GM18909 (cell line): ENCODE measurements at regions not wholly inside any gene's neighbourhood (a gene's known extent, or its start where the extent isn't known, plus 50 kb on each side); places are given as distances from the start of the nearest gene placed in this dataset.

ENCODE experiments used
- ATAC-seq: cut with Tn5 transposase; IDR thresholded peaks from one replicate; pipeline ENCODE4 v1.9.1; 2021; ENCODE audit warnings: mild to moderate bottlenecking; ENCODE audit not compliant: unreplicated experiment, poor library complexity

- peak; percentile 61 for ATAC-seq
Measured at GRCh38 chr2:9139491-9140443, 66.8 kb upstream of the ASAP2 start.

DNA sequence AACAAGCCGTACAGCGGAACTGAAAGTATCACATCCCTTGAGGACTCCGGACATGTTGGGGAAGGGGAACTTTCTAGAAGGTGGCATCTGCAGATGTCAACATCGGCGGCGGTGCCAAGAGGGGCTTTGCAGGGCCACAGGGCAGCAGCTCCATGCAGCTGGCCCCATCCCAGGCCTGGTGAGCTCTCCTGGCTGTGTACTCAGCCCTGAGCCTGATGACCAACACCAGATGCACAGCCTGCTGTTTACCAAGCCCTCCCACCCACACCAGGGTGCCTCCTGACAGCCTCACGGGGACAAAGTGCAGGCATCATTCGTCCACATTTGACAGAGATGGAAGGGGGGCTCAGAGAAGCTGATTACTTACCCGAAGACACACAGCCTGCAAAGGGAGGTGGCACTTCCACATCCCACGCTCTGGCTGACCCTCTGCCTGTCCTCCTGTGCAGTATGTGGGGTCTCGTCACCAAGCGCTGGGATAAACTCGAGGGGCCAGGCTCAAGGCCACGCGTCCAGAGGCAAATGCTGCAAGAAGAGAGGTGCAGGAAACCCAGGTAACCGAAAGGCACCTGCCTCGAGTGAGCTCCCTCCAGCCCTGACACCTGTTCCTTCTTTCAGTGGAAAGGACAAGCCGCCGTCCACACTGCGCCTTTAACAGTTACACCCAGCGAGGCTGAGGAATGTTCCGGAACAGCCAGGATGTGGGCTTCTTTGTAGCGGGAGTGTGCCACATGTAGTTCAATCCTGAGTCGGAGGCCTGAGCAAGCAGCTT, 69.0 kb upstream of the ASAP2 start:
- ATAC-seq, result no peak

GRCh38 chr2:9135822-9136558, 70.6 kb upstream of the ASAP2 start:
- ATAC-seq, result no peak

- ATAC-seq, result no peak
Measured at GRCh38 chr2:9127316-9127715, 79.3 kb upstream of the ASAP2 start.

GRCh38 chr2:9126540-9126939, 80.1 kb upstream of the ASAP2 start:
- no peak for ATAC-seq

DNA sequence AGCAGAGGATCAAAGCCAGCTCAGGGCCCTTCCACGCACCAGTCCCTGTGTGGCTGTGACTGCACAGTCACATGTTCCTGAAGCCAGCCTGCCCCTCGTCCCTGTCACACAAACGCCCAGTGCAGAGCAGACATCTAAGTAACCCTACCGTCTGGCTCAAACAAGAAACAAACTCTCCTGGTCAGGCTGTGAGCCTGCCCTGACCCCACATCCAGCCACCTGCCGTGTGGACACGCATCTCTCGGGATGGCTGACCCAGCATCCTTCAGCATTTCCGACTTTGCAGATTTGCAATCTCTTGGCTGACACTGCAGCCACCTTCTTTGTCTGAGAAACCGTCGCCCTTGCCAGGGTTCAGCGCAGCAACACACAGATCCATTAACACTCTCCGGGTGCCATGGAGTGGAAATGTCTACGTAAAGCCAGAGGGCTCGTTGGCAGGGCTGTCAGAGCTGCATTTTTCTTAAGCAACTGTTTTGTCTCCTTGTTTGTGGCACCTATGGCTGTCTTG, 82.3 kb upstream of the ASAP2 start:
- ATAC-seq, result no peak

GRCh38 chr2:9123069-9123468, 83.5 kb upstream of the ASAP2 start:
- ATAC-seq, result no peak

GRCh38 chr2:9122367-9122766, 84.2 kb upstream of the ASAP2 start:
- no peak for ATAC-seq

DNA sequence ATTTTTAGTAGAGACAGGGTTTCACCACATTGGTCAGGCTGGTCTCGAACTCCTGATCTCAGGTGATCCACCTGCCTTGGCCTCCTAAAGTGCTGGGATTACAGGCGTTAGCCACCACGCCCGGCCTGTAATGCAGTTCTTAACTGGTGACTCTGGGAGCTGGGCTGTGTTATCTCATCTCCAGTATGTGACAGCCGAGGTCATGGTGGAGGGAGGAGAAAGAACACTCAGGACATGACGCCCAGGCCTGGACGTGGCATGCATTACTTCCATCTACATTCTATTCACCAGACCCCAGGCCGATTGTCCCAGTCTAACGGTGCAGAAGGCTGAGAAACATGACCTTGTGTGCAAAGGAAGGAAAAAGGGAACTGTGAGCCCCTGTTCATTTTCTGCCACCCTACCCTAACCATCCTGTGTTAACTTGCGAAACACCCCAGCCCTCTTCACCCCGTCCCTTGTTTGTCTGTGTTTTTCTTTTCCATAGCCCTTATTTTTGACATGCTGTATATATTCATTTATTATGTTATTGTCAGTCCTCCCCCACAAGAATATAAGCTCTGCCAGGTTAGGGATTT, 88.1 kb upstream of the ASAP2 start:
- ATAC-seq, result no peak

GRCh38 chr2:9115229-9115628, 91.4 kb upstream of the ASAP2 start:
- ATAC-seq, result no peak

DNA sequence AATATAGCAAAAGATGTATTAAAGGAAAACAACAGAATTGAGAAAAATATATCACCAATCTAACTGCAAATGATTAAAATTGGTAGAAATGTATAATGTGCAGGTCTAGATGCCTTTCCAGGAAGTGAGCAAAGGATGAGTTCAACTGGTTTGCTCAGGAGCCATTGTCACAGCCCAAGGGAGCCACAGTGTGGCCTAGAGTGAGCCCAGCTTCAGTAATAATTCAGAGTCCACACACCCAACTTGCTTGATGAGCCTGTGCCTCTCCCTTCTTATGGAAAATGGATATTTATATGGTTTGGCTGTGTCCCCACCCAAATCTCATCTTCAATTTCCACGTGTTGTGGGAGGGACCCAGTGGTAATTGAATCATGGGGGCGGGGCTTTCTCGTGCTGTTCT, 92.2 kb upstream of the ASAP2 start:
- no peak for ATAC-seq

DNA sequence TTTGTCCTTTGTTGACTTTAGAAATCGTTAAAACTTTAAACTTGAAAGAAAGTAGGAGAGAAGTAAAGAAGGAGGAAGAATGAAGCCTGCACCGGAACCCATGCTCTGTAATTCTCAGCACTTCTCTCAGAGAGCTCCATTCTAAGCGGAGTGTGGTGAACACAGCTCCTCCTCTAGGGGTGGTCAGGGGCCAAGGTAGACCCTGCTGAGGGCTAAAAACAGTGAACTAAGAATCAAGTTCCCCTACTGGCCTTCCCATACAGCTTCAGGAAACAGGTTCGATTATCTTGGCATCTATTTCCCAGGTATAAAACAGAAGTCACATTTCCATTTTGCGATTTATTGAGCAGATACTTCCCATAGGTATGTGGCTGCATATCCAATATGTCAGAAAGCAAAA, 92.7 kb upstream of the ASAP2 start:
- ATAC-seq, result no peak

- ATAC-seq, result no peak
Measured at GRCh38 chr2:9113262-9113661, 93.3 kb upstream of the ASAP2 start.

DNA sequence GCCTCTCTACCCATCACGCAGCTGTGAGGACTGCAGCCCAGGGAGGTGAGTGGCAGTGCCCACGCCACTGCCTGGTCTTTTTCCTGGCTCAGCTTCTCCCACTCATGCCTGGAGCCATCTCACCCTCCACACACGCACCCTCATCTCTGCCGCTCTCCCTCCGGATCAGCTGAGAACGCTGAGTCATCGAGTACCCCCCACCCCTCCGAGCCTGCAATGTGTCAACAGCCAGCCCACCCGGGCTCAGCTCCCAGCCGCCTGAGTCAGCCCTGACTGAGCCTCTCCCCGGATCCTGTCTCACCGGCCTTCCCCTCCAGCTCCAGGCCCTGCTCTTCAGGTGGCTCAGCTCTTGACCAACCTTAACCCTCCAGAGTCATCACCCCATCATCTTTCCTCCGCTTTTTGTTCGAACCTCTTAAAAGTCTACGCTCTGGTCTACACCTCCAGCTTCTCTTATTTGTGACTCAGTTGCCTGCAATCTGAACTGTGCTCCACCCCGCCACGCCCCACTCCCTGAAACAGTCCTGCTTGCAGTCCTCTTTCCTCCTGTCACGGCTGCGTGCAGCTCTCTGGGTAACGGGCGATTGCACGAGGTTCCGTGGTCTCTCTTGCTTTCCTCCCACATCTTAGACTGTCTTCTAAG, 94.4 kb upstream of the ASAP2 start:
- ATAC-seq, result no peak

DNA sequence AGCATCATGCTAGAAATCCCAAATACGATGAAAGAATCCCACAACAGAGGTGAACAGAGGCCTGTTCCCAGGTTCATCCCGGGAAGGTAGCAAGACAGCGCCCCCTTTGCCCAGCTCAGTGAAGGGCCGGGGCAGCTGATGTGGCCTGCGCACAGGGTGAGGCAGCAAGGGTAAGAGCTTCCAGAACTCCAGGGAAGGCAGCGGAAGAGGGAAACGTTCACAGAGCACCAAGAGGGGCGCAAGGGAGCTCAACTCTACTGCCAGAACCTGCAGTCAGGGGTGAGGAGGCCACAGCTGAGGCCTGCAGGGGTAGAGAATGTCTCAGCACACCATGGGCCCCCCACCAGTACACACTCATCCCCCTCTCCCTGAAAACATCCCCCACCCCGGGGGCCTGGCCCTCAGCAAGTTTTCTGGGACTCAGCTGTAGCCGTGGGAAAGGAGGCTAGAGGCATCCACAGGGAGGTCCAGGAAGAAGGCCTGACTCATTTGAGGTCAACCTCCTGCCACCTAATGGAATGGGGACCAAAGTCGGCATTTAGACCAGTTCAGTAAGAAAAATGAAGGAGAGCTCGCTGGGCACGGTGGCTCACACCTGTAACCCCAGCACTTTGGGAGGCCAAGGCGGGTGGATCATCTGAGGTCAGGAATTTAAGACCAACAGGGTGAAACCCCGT, 95.6 kb upstream of the ASAP2 start:
- ATAC-seq, result no peak

- ATAC-seq, result no peak
Measured at GRCh38 chr2:9110346-9110884, 96.2 kb upstream of the ASAP2 start.

DNA sequence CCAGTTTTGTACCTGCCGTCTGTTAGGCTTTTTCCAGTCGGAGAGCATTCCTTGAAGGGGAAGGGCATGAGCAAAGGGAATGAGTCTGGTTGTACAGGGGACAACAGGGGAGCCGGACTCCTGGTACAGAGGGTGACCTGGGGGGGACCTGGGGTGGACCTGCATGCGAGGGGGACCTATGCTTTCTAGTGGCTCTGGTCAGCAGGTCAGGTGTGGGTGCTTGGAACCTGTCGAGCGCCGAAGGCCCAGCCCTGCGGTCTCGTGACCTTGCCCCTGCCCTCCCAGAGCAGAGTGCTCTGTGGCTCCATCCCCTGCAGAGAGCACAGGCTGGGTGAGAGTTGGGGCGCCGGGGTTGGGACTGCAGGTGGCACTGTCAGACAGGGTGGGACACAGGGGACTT, 96.7 kb upstream of the ASAP2 start:
- no peak for ATAC-seq

DNA sequence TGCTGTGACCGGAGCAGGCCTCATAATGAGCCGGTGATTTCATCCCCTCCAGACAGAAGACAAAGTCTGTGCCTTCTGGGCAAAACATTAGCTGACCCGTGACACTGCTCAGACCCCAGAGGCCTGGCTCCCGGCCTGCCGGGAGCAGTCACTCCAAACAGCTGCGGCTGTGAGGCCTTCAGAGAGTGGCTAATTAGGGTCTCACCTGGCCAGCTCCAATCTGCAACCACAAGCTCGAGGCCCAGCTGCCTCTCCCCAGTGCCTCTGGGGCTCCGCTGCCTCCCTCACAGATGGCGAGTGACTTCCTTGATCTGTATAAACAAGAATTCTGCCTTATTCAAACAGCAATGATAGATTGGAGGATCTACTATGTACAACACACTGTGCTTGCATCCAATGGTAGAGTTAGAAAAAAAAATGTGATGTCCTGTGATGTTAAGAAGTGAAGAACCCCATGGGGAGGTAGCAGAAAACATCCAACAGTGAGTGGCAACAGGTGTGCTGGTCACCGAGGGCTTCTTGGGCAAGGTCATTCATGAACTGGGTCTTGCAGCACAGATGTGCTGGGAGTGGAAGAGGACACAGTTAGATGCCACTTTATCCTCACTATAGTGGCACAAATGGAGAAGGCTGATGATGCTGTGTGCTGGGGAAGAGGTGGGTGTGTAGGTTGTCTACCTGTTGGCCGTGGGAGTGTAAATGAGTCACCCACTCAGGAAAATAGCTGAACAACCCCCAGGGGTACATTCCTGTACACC, 98.2 kb upstream of the ASAP2 start:
- no peak for ATAC-seq
